Ovary (tissue), 7 donors: ENCODE measurements at regions not wholly inside any gene's neighbourhood (a gene's known extent, or its start where the extent isn't known, plus 50 kb on each side); places are given as distances from the start of the nearest gene placed in this dataset.
"Not testable (repeated sequence)": the region's sequence is repeated elsewhere in the genome, so short reads cannot be mapped to it uniquely, and the experiment has no call there.

ENCODE experiments used
- DNase-seq, 5 donors: peaks; one replicate each; pipeline ENCODE4 v3.0.0-alpha.2; 2019 to 2020
- H3K27ac ChIP-seq, 2 donors: fragments of 200-600 bp; one replicate each; pipeline versions ENCODE4 v1.5.1 to v1.8.0; 2019 to 2022
- H3K27me3 ChIP-seq: fragments of 200-600 bp; one replicate; pipeline ENCODE4 v1.8.0; 2022
- H3K36me3 ChIP-seq: fragments of 200-600 bp; sonication (generic); one replicate; pipeline ENCODE4 v1.5.1; 2019
- H3K4me1 ChIP-seq: one replicate; pipeline ENCODE4 v1.8.1; 2013; ENCODE audit warnings: mild to moderate bottlenecking, moderate library complexity; ENCODE audit not compliant: insufficient read depth
- H3K4me3 ChIP-seq: fragments of 200-600 bp; sonication (generic); one replicate; pipeline ENCODE4 v1.5.1; 2017
- H3K9me3 ChIP-seq, 2 donors: fragments of 200-600 bp in 1 of 2; sonication (generic) in 1 of 2; one replicate each; pipeline versions ENCODE4 v1.5.1 to v1.8.1; 2013 to 2019; ENCODE audit warnings: mild to moderate bottlenecking in 1 of 2, moderate library complexity in 1 of 2
- EP300 ChIP-seq: sonication (generic); formaldehyde crosslinking; IDR thresholded peaks from one replicate; pipeline ENCODE4 v1.6.1; 2017; ENCODE audit warnings: antibody characterized with exemption
- POLR2A ChIP-seq: fragments of 450-650 bp; IDR thresholded peaks from one replicate; pipeline ENCODE4 v1.6.1; 2017; ENCODE audit warnings: antibody characterized with exemption, mild to moderate bottlenecking, moderate library complexity
- WGBS, 3 donors: extraction: QIAGEN DNeasy Blood & Tissue Kit in 1 of 3; methylation state at CpG; one replicate each; pipeline versions ENCODE4 v1.1.5 to v1.1.7; 2013 to 2017; 5-methylcytosine and 5-hydroxymethylcytosine counted together
- intact Hi-C, 4 donors: fragments of 100-400 bp; cut with DNase I; formaldehyde crosslinking; loops; one replicate each; pipeline versions ENCODE4 v1.11.0 to v1.15.1; 2022 to 2023
- TF ChIP-seq, protein P1 (sequence below), 3 donors: fragments of 450-650 bp in 2 of 3; fragments of 200-600 bp in 1 of 3; IDR thresholded peaks; one replicate each; pipeline versions ENCODE4 v1.5.1 to v1.8.0; 2016 to 2022; ENCODE audit warnings: antibody characterized with exemption in 3 of 3, mild to moderate bottlenecking in 1 of 3
- donor health status: DM: no; HTN: no; CAD: no; lungs with moderate emphysema.
- donor health status: DM: no; HTN: no; CAD: no.
- donor health status: Bipolar disorder and iron deficiency.
- donor health status: DM: no; HTN: no; CAD: no.
- donor health status: DM: yes; HTN: yes; CAD: no.

DNA sequence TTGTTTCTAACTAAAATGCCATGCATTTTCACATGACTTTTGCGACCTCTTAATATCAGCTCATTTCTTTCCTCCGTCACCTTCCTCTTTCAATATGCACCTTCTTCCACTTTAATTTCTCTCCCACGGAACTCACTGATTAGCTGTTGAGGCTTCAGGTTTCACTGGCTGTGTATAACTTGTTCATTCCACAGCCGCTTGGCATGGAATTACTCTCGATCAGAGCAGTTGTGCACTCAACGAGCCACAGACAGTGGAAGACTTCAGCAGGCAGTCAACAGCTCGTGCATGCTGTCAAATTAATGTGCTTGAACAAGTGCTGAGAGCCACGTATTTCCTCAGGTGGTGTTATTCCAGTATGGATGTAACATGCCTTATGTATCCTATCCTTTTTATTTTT lies 491.2 kb upstream of the DDX18 start:
- no peak overlapping the region for H3K27ac ChIP-seq
- intact Hi-C loops: no loop called here
- WGBS, 3 donors: 12 to 17% (median 12%) methylated on average over 8 of the region's 8 CpGs
- H3K4me3 ChIP-seq: no peak overlapping the region
- H3K4me1 ChIP-seq: no peaks in the 10 kb centered on the region
- H3K9me3 ChIP-seq: no peaks in the 10 kb centered on the region
- TF ChIP-seq POLR2A (no peak), EP300 (no peak)
- TF ChIP-seq, protein P1, sequence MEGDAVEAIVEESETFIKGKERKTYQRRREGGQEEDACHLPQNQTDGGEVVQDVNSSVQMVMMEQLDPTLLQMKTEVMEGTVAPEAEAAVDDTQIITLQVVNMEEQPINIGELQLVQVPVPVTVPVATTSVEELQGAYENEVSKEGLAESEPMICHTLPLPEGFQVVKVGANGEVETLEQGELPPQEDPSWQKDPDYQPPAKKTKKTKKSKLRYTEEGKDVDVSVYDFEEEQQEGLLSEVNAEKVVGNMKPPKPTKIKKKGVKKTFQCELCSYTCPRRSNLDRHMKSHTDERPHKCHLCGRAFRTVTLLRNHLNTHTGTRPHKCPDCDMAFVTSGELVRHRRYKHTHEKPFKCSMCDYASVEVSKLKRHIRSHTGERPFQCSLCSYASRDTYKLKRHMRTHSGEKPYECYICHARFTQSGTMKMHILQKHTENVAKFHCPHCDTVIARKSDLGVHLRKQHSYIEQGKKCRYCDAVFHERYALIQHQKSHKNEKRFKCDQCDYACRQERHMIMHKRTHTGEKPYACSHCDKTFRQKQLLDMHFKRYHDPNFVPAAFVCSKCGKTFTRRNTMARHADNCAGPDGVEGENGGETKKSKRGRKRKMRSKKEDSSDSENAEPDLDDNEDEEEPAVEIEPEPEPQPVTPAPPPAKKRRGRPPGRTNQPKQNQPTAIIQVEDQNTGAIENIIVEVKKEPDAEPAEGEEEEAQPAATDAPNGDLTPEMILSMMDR (IDR thresholded peaks at IDR 0.05): no peak
- H3K36me3 ChIP-seq: no peaks in the 10 kb centered on the region
- no peaks in the 10 kb centered on the region for H3K27me3 ChIP-seq
- DNase-seq: no peak

DNA sequence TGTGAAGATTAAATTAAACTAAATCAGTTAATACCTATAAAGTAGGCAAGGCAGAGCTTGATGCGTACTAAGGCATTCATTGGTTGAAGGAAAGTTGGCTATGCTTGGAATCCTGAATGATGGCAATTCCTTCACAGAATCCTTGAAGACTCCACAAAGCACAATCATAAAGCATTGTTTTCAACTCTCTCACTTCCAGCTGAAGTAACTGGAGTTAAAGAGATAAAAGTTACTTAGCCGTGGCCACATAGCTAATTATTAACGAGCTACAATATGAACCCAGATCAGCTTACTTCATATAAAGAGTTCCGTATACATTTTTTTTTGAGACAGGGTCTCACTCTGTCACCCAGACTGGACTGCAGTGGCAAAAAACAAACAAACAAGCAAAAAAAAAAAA lies 483.9 kb upstream of the DDX18 start:
- intact Hi-C loops: no loop called here
- no peak overlapping the region for H3K27ac ChIP-seq
- TF ChIP-seq, protein P1 (IDR thresholded peaks at IDR 0.05): no peak
- no peak for TF ChIP-seq POLR2A
- no peaks in the 10 kb centered on the region for H3K9me3 ChIP-seq
- H3K4me1 ChIP-seq: no peaks in the 10 kb centered on the region
- no peaks in the 10 kb centered on the region for H3K36me3 ChIP-seq
- DNase-seq: no peak
- no peak overlapping the region for H3K4me3 ChIP-seq
- H3K27me3 ChIP-seq: no peaks in the 10 kb centered on the region
- WGBS, 3 donors: 68 to 84% (median 70%) methylated on average over 4 of the region's 4 CpGs

DNA sequence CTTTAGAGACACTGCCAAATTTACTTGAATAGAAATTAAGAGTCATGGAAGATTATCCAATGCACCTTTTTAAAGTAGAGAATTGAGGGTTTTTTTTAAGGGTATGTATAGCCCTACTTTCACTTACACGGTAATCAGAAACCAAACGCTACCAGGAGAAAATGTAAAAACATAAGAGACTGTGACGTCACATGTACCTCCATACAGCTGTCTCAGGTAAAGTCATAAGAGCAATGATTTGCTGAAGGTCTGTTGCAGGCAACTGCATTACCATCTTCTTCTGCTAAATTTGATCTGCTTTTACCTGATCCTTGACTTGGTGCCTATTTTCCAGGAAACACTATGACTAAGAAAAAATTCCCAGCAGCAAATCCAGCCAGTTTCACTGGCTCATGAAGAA lies 478.5 kb upstream of the DDX18 start:
- no peak for DNase-seq
- Histone ChIP-seq H3K4me1 (no peaks in the 10 kb centered on the region), H3K36me3 (no peaks in the 10 kb centered on the region), H3K27me3 (no peaks in the 10 kb centered on the region), H3K9me3 (no peaks in the 10 kb centered on the region), H3K4me3 (no peak overlapping the region), H3K27ac (no peak overlapping the region)
- intact Hi-C loops: no loop called here
- WGBS, 3 donors: 93 to 95% (median 94%) methylated on average over 3 of the region's 3 CpGs
- TF ChIP-seq POLR2A (no peak), EP300 (no peak)
- TF ChIP-seq, protein P1 (IDR thresholded peaks at IDR 0.05): no peak

DNA sequence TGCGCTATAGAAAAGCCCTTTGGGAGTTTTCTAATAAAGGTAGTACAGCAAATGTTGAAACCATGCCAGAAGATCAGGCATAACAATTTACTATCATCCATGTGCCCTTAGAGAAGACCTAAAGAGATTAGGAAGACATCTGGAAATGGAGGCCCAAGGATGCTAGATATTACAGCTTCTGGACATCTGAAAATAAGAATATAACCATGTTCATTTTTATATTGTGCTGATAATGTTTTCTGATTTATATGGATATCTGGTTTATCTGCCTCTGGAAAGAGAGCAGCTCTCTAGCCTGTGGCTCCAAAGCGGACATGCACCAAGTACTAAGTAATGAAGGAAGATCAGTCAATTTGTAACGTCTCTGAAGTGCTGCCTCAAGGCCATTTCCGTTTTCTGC lies 478.0 kb upstream of the DDX18 start:
- TF ChIP-seq, protein P1 (IDR thresholded peaks at IDR 0.05): no peak
- TF ChIP-seq EP300 (no peak), POLR2A (no peak)
- H3K9me3 ChIP-seq: no peaks in the 10 kb centered on the region
- H3K4me1 ChIP-seq: no peaks in the 10 kb centered on the region
- intact Hi-C loops: no loop called here
- no peaks in the 10 kb centered on the region for H3K27me3 ChIP-seq
- WGBS, 3 donors: 33 to 44% (median 35%) methylated on average over 4 of the region's 4 CpGs
- no peak for DNase-seq
- H3K4me3 ChIP-seq: no peak overlapping the region
- H3K27ac ChIP-seq: no peak overlapping the region
- H3K36me3 ChIP-seq: no peaks in the 10 kb centered on the region

DNA sequence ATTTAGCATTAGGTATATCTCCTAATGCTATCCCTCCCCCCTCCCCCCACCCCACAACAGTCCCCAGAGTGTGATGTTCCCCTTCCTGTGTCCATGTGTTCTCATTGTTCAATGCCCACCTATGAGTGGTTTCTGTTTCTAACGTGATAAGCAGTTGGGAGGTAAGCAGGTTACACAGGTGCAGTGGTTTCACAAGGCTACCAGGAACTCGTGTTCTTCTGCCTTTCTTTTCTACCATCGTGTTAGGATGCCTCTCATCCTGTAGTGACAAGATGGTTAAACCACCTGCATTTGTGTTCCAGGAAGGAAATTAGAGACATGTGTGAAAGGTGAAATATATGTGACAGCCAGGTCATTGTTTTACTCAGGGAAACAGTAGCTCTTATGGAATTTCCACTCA lies 476.5 kb upstream of the DDX18 start:
- DNase-seq, H3K36me3 ChIP-seq, intact Hi-C loops, H3K4me1 ChIP-seq, H3K27ac ChIP-seq, H3K27me3 ChIP-seq, H3K4me3 ChIP-seq, H3K9me3 ChIP-seq: not testable (repeated sequence)
- 69 to 74% (median 69%) methylated on average over 3 of the region's 3 CpGs for WGBS, 3 donors
